IMR-90 (cell line): ENCODE measurements at regions not wholly inside any gene's neighbourhood (a gene's known extent, or its start where the extent isn't known, plus 50 kb on each side); places are given as distances from the start of the nearest gene placed in this dataset.

Experiments
- ATAC-seq: fragments of 200-7000 bp; cut with Tn5 transposase; 2 replicates; pipeline ENCODE4 v1.9.1; 2020; ENCODE audit warnings: low read depth, mild to moderate bottlenecking, moderate library complexity
- BruUV-seq: library from RNA; stranded (reverse); fragments of 400-500 nt; replicated peaks from 2 replicates; lab custom pipeline; 2021; lab: Mats Ljungman, UMichigan
- CTCF ChIA-PET: fragments of 300-600 bp; formaldehyde crosslinking; extraction: SDS; loops from one replicate; lab custom pipeline; 2021; ENCODE audit warnings: antibody characterized with exemption; lab: Yijun Ruan, JAX
- POLR2A ChIA-PET: fragments of 300-600 bp; sonication (Branson Sonifier 250); formaldehyde crosslinking; loops from one replicate; lab custom pipeline; 2022; ENCODE audit warnings: antibody characterized with exemption; ENCODE audit not compliant: unreplicated experiment; lab: Charles Lee
- DNase-seq: peaks from one replicate; pipeline ENCODE4 v3.0.0; 2013
- H2AFZ ChIP-seq: replicated peaks from 2 replicates; pipeline ENCODE3; 2013; ENCODE audit warnings: low read length, mild to moderate bottlenecking; ENCODE audit not compliant: poor library complexity
- H2AK5ac ChIP-seq: 2 replicates; pipeline ENCODE4 v1.6.1; 2013; ENCODE audit warnings: low read depth, low read length, inconsistent platforms
- H2AK9ac ChIP-seq: replicated peaks from 2 replicates; pipeline ENCODE3; 2013; ENCODE audit warnings: mild to moderate bottlenecking, low read depth, low read length, moderate library complexity; ENCODE audit not compliant: poor library complexity
- H2BK120ac ChIP-seq: 2 replicates; pipeline ENCODE4 v1.6.1; 2013; ENCODE audit warnings: low read depth, low read length, inconsistent platforms
- H2BK15ac ChIP-seq: 3 replicates; pipeline ENCODE4 v1.6.1; 2013; ENCODE audit warnings: low read depth, low read length, inconsistent platforms
- H2BK20ac ChIP-seq: 2 replicates; pipeline ENCODE4 v1.6.1; 2013; ENCODE audit warnings: low read depth, mild to moderate bottlenecking, inconsistent platforms, low read length, moderate library complexity
- H2BK5ac ChIP-seq: 2 replicates; pipeline ENCODE4 v1.6.1; 2013; ENCODE audit warnings: mild to moderate bottlenecking, low read depth, low read length, inconsistent platforms; ENCODE audit not compliant: poor library complexity, severe bottlenecking
- H3K14ac ChIP-seq: replicated peaks from 2 replicates; pipeline ENCODE4 v1.6.1; 2013; ENCODE audit warnings: low read depth, low read length, inconsistent platforms
- H3K18ac ChIP-seq: 2 replicates; pipeline ENCODE4 v1.6.1; 2013; ENCODE audit warnings: low read depth, low read length, control low read depth
- H3K23ac ChIP-seq: 2 replicates; pipeline ENCODE4 v1.6.1; 2013; ENCODE audit warnings: low read depth, low read length, inconsistent platforms
- H3K27ac ChIP-seq: 2 replicates; pipeline ENCODE4 v1.5.1; 2013; ENCODE audit warnings: mild to moderate bottlenecking, control low read depth, low read length; ENCODE audit not compliant: insufficient read depth
- H3K27me3 ChIP-seq: 2 replicates; pipeline ENCODE4 v1.6.1; 2013; ENCODE audit warnings: low read length; ENCODE audit not compliant: control insufficient read depth, insufficient read depth
- H3K36me3 ChIP-seq: 2 replicates; pipeline ENCODE4 v1.6.1; 2013; ENCODE audit warnings: low read length, mixed read lengths; ENCODE audit not compliant: control insufficient read depth, insufficient read depth
- H3K4ac ChIP-seq: 2 replicates; pipeline ENCODE4 v1.6.1; 2013; ENCODE audit warnings: low read depth, low read length, inconsistent platforms
- H3K4me1 ChIP-seq: 2 replicates; pipeline ENCODE4 v1.6.1; 2013; ENCODE audit warnings: low read length, mixed read lengths; ENCODE audit not compliant: control insufficient read depth, insufficient read depth
- H3K4me2 ChIP-seq: 2 replicates; pipeline ENCODE4 v1.6.1; 2013; ENCODE audit warnings: low read depth, mild to moderate bottlenecking, control low read depth, low read length, moderate library complexity
- H3K4me3 ChIP-seq: 2 replicates; pipeline ENCODE4 v1.5.1; 2013; ENCODE audit warnings: low read depth, mild to moderate bottlenecking, control low read depth, low read length, moderate library complexity; ENCODE audit not compliant: insufficient read depth
- H3K56ac ChIP-seq: 2 replicates; pipeline ENCODE4 v1.6.1; 2013; ENCODE audit warnings: low read length, inconsistent platforms; ENCODE audit not compliant: insufficient read depth; ENCODE audit errors: extremely low read depth
- H3K79me1 ChIP-seq, 2 experiments: 2 replicates each; pipeline ENCODE4 v1.6.1; 2013; ENCODE audit warnings: low read length in 2 of 2, inconsistent platforms in 1 of 2, low read depth in 1 of 2
- H3K9ac ChIP-seq: 2 replicates; pipeline ENCODE4 v1.6.1; 2013; ENCODE audit warnings: low read depth, low read length, control low read depth
- H3K9me1 ChIP-seq: 2 replicates; pipeline ENCODE4 v1.6.1; 2013; ENCODE audit warnings: low read length, inconsistent platforms; ENCODE audit not compliant: insufficient read depth
- H3K9me3 ChIP-seq: 2 replicates; pipeline ENCODE4 v1.6.1; 2013; ENCODE audit warnings: low read length; ENCODE audit not compliant: control insufficient read depth, insufficient read depth
- H4K20me1 ChIP-seq: 2 replicates; pipeline ENCODE4 v1.6.1; 2013; ENCODE audit warnings: low read length, inconsistent platforms; ENCODE audit not compliant: insufficient read depth
- H4K5ac ChIP-seq: 2 replicates; pipeline ENCODE4 v1.6.1; 2013; ENCODE audit warnings: mild to moderate bottlenecking, low read depth, low read length, control low read depth
- H4K8ac ChIP-seq, 2 experiments: 2 replicates each; pipeline ENCODE4 v1.6.1; 2013; ENCODE audit warnings: low read depth in 2 of 2, low read length in 2 of 2, control low read depth in 1 of 2, inconsistent platforms in 1 of 2
- H4K91ac ChIP-seq: 2 replicates; pipeline ENCODE4 v1.6.1; 2013; ENCODE audit warnings: low read depth, low read length, inconsistent platforms; ENCODE audit not compliant: insufficient read depth
- BHLHE40 ChIP-seq: fragments of 150-350 bp; IDR thresholded peaks from 2 replicates; pipeline ENCODE4 v1.6.1; 2016; ENCODE audit warnings: mild to moderate bottlenecking, low read depth, low read length
- CEBPB ChIP-seq: IDR thresholded peaks from 2 replicates; pipeline ENCODE4 v1.6.1; 2012; ENCODE audit warnings: low read depth, low read length, improper control_type of control experiment
- CHD1 ChIP-seq: IDR thresholded peaks from 2 replicates; pipeline ENCODE4 v1.6.1; 2012; ENCODE audit warnings: low read depth, low read length, improper control_type of control experiment
- FOS ChIP-seq: fragments of 150-350 bp; IDR thresholded peaks from 2 replicates; pipeline ENCODE4 v1.6.1; 2016; ENCODE audit warnings: low read depth, low read length
- MAFK ChIP-seq: IDR thresholded peaks from 2 replicates; pipeline ENCODE4 v1.6.1; 2012; ENCODE audit warnings: low read depth, low read length, improper control_type of control experiment
- MXI1 ChIP-seq: IDR thresholded peaks from 2 replicates; pipeline ENCODE4 v1.6.1; 2012; ENCODE audit warnings: low read depth, mild to moderate bottlenecking, low read length, moderate library complexity, borderline replicate concordance
- NFE2L2 ChIP-seq: fragments of 150-350 bp; IDR thresholded peaks from 2 replicates; pipeline ENCODE4 v1.6.1; 2016; ENCODE audit warnings: low read depth, mild to moderate bottlenecking, low read length
- POLR2A ChIP-seq: IDR thresholded peaks from 2 replicates; pipeline ENCODE4 v1.6.1; 2012; ENCODE audit warnings: mild to moderate bottlenecking, low read depth, low read length
- RAD21 ChIP-seq: IDR thresholded peaks from 2 replicates; pipeline ENCODE4 v1.6.1; 2012; ENCODE audit warnings: low read length, improper control_type of control experiment
- RCOR1 ChIP-seq: IDR thresholded peaks from 2 replicates; pipeline ENCODE4 v1.6.1; 2012; ENCODE audit warnings: mild to moderate bottlenecking, low read length, improper control_type of control experiment; ENCODE audit not compliant: insufficient replicate concordance
- RFX5 ChIP-seq: IDR thresholded peaks from 2 replicates; pipeline ENCODE4 v1.8.0; 2012; ENCODE audit warnings: low read depth, mild to moderate bottlenecking, low read length, moderate library complexity
- SMC3 ChIP-seq: fragments of 150-350 bp; IDR thresholded peaks from 2 replicates; pipeline ENCODE4 v1.6.1; 2016; ENCODE audit warnings: low read depth, mild to moderate bottlenecking, antibody characterized with exemption, low read length, moderate library complexity
- WGBS, 2 experiments: methylation state at CpG; one replicate each; pipeline versions ENCODE4 v1.1.5 to v1.1.7; 2013; ENCODE audit warnings: missing lambda C conversion rate in 2 of 2; ENCODE audit not compliant: insufficient read length in 1 of 2; ENCODE audit errors: extremely low coverage in 2 of 2; 5-methylcytosine and 5-hydroxymethylcytosine counted together
- dilution Hi-C: fragments of 300-500 bp; cut with HindIII; formaldehyde crosslinking; loops from one replicate; pipeline ENCODE4 v1.14.3; 2018; ENCODE audit warnings: low sequenced_read_pairs; ENCODE audit not compliant: unreplicated experiment
- in situ Hi-C: fragments of 300-500 bp; cut with MboI; formaldehyde crosslinking; loops from 3 replicates; pipeline ENCODE4 v1.14.3; 2019; ENCODE audit warnings: low sequenced_read_pairs, inconsistent platforms, mixed read lengths
- intact Hi-C: fragments of 100-400 bp; cut with micrococcal nuclease; formaldehyde crosslinking; loops from 2 replicates; pipeline ENCODE4 v1.10.0; 2022
- TF ChIP-seq, protein P1 (sequence below): fragments of 150-350 bp; IDR thresholded peaks from 2 replicates; pipeline ENCODE4 v1.6.1; 2016; ENCODE audit warnings: low read depth, mild to moderate bottlenecking, low read length, moderate library complexity, borderline replicate concordance
- TF ChIP-seq, protein P2 (sequence below): fragments of 150-350 bp; IDR thresholded peaks from 2 replicates; pipeline ENCODE4 v1.6.1; 2017; ENCODE audit warnings: mild to moderate bottlenecking, antibody characterized with exemption, low read length, low read depth

DNA sequence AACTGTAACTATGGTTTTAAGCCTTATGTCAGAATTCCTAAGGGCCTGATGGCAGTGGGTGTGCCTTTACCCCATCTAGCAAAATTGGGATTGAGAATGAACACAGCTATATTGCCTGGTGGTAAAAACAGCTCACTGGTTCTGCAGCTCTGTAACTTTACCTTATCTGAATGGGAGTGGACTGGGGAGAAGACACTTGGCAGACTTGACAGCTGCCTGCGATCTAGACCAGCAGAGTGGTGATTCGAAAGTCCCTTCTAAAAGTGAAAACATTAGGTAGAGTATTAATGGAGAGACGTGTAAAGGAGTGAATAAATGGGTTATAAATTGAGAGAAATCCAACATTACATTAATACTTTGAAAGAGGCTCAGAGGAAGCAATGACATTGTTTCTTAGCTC is 289.1 kb upstream of the EDIL3 start:
- no peaks in the 10 kb centered on the region for H3K4me1 ChIP-seq
- H4K91ac ChIP-seq = no peak overlapping the region
- H3K18ac ChIP-seq = no peak overlapping the region
- H3K36me3 ChIP-seq = no peaks in the 10 kb centered on the region
- no peak overlapping the region for H3K4me2 ChIP-seq
- H3K27ac ChIP-seq = no peak overlapping the region
- H2AFZ ChIP-seq = no peak overlapping the region
- H3K23ac ChIP-seq = no peak overlapping the region
- DNase-seq (no peak), ATAC-seq (no peak)
- H2BK15ac ChIP-seq = no peak overlapping the region
- H2BK5ac ChIP-seq = no peak overlapping the region
- no TSS peak for BruUV-seq
- H3K9me3 ChIP-seq = peaks cover 3% of the 10 kb centered on the region; the same call in 1 of the 2 replicates
- no peak overlapping the region for H4K5ac ChIP-seq
- no peaks in the 10 kb centered on the region for H3K79me1 ChIP-seq
- no peak overlapping the region for H2BK120ac ChIP-seq
- CTCF ChIA-PET = no interaction called here
- H4K8ac ChIP-seq = no peak overlapping the region
- no peak for TF ChIP-seq MAFK
- TF ChIP-seq RCOR1 = no peak
- no peak for TF ChIP-seq BHLHE40
- TF ChIP-seq, protein P1, sequence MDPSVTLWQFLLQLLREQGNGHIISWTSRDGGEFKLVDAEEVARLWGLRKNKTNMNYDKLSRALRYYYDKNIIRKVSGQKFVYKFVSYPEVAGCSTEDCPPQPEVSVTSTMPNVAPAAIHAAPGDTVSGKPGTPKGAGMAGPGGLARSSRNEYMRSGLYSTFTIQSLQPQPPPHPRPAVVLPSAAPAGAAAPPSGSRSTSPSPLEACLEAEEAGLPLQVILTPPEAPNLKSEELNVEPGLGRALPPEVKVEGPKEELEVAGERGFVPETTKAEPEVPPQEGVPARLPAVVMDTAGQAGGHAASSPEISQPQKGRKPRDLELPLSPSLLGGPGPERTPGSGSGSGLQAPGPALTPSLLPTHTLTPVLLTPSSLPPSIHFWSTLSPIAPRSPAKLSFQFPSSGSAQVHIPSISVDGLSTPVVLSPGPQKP = no peak
- TF ChIP-seq RFX5 = no peak
- no peak for TF ChIP-seq NFE2L2
- TF ChIP-seq SMC3 = no peak
- TF ChIP-seq MXI1 = no peak
- no peak for TF ChIP-seq RAD21
- no peak for TF ChIP-seq FOS
- no peak for TF ChIP-seq CEBPB
- TF ChIP-seq CHD1 = no peak
- no peak for TF ChIP-seq POLR2A
- TF ChIP-seq, protein P2, sequence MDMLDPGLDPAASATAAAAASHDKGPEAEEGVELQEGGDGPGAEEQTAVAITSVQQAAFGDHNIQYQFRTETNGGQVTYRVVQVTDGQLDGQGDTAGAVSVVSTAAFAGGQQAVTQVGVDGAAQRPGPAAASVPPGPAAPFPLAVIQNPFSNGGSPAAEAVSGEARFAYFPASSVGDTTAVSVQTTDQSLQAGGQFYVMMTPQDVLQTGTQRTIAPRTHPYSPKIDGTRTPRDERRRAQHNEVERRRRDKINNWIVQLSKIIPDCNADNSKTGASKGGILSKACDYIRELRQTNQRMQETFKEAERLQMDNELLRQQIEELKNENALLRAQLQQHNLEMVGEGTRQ = no peak
- no peaks in the 10 kb centered on the region for H4K20me1 ChIP-seq
- in situ Hi-C loops (no loop called here), dilution Hi-C loops (no loop called here), intact Hi-C loops (no loop called here)
- no peak overlapping the region for H3K4me3 ChIP-seq
- H3K9ac ChIP-seq = no peak overlapping the region
- no peaks in the 10 kb centered on the region for H3K9me1 ChIP-seq
- H3K4ac ChIP-seq = no peak overlapping the region
- POLR2A ChIA-PET = no interaction called here
- H3K56ac ChIP-seq = no peak overlapping the region
- no peak overlapping the region for H2AK9ac ChIP-seq
- H2BK20ac ChIP-seq = no peak overlapping the region
- no peak overlapping the region for H2AK5ac ChIP-seq
- H3K27me3 ChIP-seq = no peaks in the 10 kb centered on the region
- WGBS, 2 experiments = 100% methylated on average over 1 of the region's 3 CpGs; no CpG with 5 or more reads in 1 of the 2 experiments
- H3K14ac ChIP-seq = no peak overlapping the region
